Progenitor cell of endocrine pancreas (in vitro differentiated cells): ENCODE measurements at regions not wholly inside any gene's neighbourhood (a gene's known extent, or its start where the extent isn't known, plus 50 kb on each side); places are given as distances from the start of the nearest gene placed in this dataset.

ENCODE experiments used
- DNase-seq: peaks from one replicate; pipeline ENCODE4 v3.0.0; 2021; ENCODE audit warnings: low spot score; ENCODE audit not compliant: unreplicated experiment
- H3K27ac Mint-ChIP-seq: 2 replicates; pipeline ENCODE4 v1.8.0; 2021; ENCODE audit warnings: mild to moderate bottlenecking, moderate library complexity, mixed read lengths
- H3K27me3 Mint-ChIP-seq: 2 replicates; pipeline ENCODE4 v1.8.0; 2021; ENCODE audit warnings: mixed read lengths
- H3K36me3 Mint-ChIP-seq: 2 replicates; pipeline ENCODE4 v1.8.0; 2022; ENCODE audit warnings: mixed read lengths; ENCODE audit not compliant: insufficient read depth
- H3K4me1 Mint-ChIP-seq: 2 replicates; pipeline ENCODE4 v1.8.0; 2021; ENCODE audit warnings: low read depth, mixed read lengths
- H3K4me3 Mint-ChIP-seq: 2 replicates; pipeline ENCODE4 v1.8.0; 2021; ENCODE audit warnings: low read depth, mild to moderate bottlenecking, moderate library complexity, mixed read lengths
- H3K9me3 Mint-ChIP-seq: 2 replicates; pipeline ENCODE4 v1.8.0; 2021; ENCODE audit warnings: low read depth, mixed read lengths
- CTCF ChIP-seq: fragments of 200-600 bp; sonication (generic); IDR thresholded peaks from one replicate; pipeline ENCODE4 v1.5.0; 2021; ENCODE audit warnings: antibody characterized with exemption, mild to moderate bottlenecking; ENCODE audit not compliant: unreplicated experiment

DNA sequence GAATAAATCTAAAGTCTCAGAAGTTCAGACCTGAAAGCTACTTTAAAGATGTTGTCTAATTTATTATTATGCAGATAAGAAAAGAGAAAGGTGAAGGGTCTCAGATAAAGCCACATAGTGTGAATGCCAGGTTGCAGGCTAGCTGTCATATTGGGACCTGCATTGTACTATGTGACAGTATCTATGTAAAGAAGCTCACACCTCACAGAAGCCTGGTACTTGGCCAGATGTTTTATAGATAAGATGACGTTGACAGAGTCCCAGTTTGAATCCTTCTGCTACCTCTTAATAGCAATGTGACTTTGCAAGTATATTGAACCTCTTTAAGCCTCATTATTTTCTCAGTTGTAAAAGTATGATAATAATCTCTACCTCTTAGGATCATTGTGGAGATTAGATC lies 227.0 kb downstream of the SPRY1 start:
- no peaks in the 10 kb centered on the region for H3K27me3 Mint-ChIP-seq
- DNase-seq, result no peak
- no peak for TF ChIP-seq CTCF
- H3K9me3 Mint-ChIP-seq, result peaks cover 4% of the 10 kb centered on the region
- no peaks in the 10 kb centered on the region for H3K36me3 Mint-ChIP-seq
- no peak overlapping the region for H3K4me3 Mint-ChIP-seq
- no peak overlapping the region for H3K27ac Mint-ChIP-seq
- H3K4me1 Mint-ChIP-seq, result peaks cover 19% of the 10 kb centered on the region

GRCh38 chr4:123624959-123625358 lies 228.4 kb downstream of the SPRY1 start:
- Mint-ChIP-seq H3K27me3 (no peaks in the 10 kb centered on the region), H3K4me3 (no peak overlapping the region), H3K4me1 (peaks cover 12% of the 10 kb centered on the region), H3K27ac (no peak overlapping the region), H3K9me3 (no peaks in the 10 kb centered on the region), H3K36me3 (no peaks in the 10 kb centered on the region)
- no peak for TF ChIP-seq CTCF
- DNase-seq, result no peak

DNA sequence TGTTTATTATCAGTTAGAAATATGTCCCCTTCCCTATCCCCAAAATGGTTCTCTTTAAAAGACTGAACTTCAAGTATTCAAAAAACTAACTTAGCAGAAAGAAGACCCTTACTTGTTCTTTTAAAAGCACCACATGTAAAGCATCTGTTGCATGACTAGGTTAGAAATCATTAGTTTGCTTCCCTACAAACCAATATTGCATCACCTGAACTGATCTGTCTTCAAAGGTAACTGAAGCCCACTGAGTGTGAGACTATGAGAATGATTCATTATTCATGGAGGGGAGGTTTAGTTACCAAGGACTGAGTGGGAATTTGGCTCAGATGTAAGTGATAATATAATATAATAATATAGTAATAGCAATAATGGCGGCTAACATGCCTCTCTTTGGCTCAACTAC lies 231.7 kb downstream of the SPRY1 start:
- no peaks in the 10 kb centered on the region for H3K9me3 Mint-ChIP-seq
- no peaks in the 10 kb centered on the region for H3K36me3 Mint-ChIP-seq
- H3K4me1 Mint-ChIP-seq, result peaks cover 6% of the 10 kb centered on the region
- DNase-seq, result no peak
- H3K4me3 Mint-ChIP-seq, result no peak overlapping the region
- H3K27ac Mint-ChIP-seq, result no peak overlapping the region
- no peak for TF ChIP-seq CTCF
- H3K27me3 Mint-ChIP-seq, result no peaks in the 10 kb centered on the region

DNA sequence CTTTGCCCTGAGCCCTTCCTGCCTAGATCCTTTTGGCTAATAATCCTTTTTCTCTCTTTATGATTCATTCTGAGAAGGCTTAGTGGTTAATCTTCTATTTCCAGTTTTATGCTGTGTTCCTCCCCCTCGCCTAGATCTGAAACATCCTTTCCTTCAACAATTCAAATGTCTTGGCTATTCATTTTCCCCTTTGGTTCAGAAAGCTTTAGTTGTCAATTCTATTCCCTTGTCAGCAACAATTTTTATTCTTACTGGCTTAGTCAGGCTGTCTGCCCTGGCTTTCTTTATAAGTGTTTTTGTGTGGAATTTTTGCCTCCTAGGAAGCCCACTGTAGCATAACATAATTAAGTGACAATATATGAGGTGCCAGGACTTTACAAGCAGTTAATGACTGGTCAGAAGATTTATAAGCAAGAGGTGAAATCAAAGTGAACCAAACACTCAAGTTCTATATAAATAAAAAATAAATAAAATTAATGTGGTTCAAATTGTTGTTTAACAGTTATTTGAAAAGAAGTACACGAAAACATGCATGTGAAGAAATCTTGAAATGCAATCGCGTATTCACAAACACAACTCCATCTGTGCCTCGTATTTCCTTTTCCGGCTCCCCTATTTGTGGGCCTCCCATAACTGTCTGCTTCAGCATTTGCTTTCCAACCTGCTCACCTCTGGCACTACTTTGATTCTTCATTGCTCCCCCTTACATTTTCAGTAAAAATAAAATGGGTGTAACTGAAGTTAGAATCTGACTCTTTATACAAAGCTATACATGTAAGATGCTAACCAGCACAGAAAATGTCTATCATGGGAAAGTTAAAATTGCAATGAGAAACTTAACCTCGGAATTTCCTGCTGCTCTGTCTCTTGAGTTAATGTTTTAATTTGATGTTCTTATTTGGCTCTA lies 235.4 kb downstream of the SPRY1 start:
- no peak overlapping the region for H3K27ac Mint-ChIP-seq
- no peaks in the 10 kb centered on the region for H3K4me1 Mint-ChIP-seq
- H3K36me3 Mint-ChIP-seq, result peaks cover 8% of the 10 kb centered on the region

GRCh38 chr4:123632693-123633030 lies 236.1 kb downstream of the SPRY1 start:
- no peak for DNase-seq
- TF ChIP-seq CTCF, result no peak
- Mint-ChIP-seq H3K4me1 (no peaks in the 10 kb centered on the region), H3K36me3 (peaks cover 8% of the 10 kb centered on the region), H3K9me3 (peaks cover 25% of the 10 kb centered on the region), H3K27ac (no peak overlapping the region), H3K27me3 (no peaks in the 10 kb centered on the region), H3K4me3 (no peak overlapping the region)

More for the DNA sequence above, 235.4 kb downstream of the SPRY1 start:
- Mint-ChIP-seq H3K9me3 (peaks cover 25% of the 10 kb centered on the region), H3K27me3 (no peaks in the 10 kb centered on the region), H3K4me3 (no peak overlapping the region)
- TF ChIP-seq CTCF, result no peak
- no peak for DNase-seq
